Central memory CD8-positive, alpha-beta T cell (primary cell): ENCODE measurements at regions not wholly inside any gene's neighbourhood (a gene's known extent, or its start where the extent isn't known, plus 50 kb on each side); places are given as distances from the start of the nearest gene placed in this dataset.
"Not testable (repeated sequence)": the region's sequence is repeated elsewhere in the genome, so short reads cannot be mapped to it uniquely, and the experiment has no call there.

Source experiments
- ATAC-seq: fragments of 150-1000 bp; cut with Tn5 transposase; replicated peaks from 2 replicates; pipeline ENCODE4 v1.10.0; 2022; ENCODE audit warnings: mild to moderate bottlenecking, moderate FRiP score, moderate number of reproducible peaks; ENCODE audit not compliant: poor library complexity, severe bottlenecking; ENCODE audit errors: extremely low read depth
- DNase-seq, 2 donors: peaks; one replicate each; pipeline ENCODE4 v3.0.0; 2021; ENCODE audit warnings: low spot score in 2 of 2
- H3K27ac Mint-ChIP-seq: one replicate; pipeline ENCODE4 v1.8.0; 2022; ENCODE audit warnings: low read depth, mild to moderate bottlenecking, moderate library complexity, mixed read lengths
- H3K27me3 Mint-ChIP-seq: one replicate; pipeline ENCODE4 v1.8.0; 2022; ENCODE audit warnings: mixed read lengths
- H3K36me3 Mint-ChIP-seq: one replicate; pipeline ENCODE4 v1.8.0; 2022; ENCODE audit warnings: mild to moderate bottlenecking, moderate library complexity, mixed read lengths; ENCODE audit not compliant: insufficient read depth
- H3K4me1 Mint-ChIP-seq: one replicate; pipeline ENCODE4 v1.8.0; 2022; ENCODE audit warnings: mixed read lengths
- H3K4me3 Mint-ChIP-seq: one replicate; pipeline ENCODE4 v1.8.0; 2022; ENCODE audit warnings: mild to moderate bottlenecking, moderate library complexity, mixed read lengths
- H3K9me3 Mint-ChIP-seq: one replicate; pipeline ENCODE4 v1.8.0; 2022; ENCODE audit warnings: mixed read lengths

GRCh38 chr13:44843403-44843802 is 145.9 kb downstream of the NUFIP1 start:
- Mint-ChIP-seq H3K27ac (no peak overlapping the region), H3K36me3 (no peaks in the 10 kb centered on the region), H3K27me3 (peaks cover 18% of the 10 kb centered on the region), H3K4me1 (no peaks in the 10 kb centered on the region), H3K4me3 (no peak overlapping the region), H3K9me3 (no peaks in the 10 kb centered on the region)
- DNase-seq (no peak), ATAC-seq (no peak)

- H3K27me3 Mint-ChIP-seq: peaks cover 6% of the 10 kb centered on the region
- no peak overlapping the region for H3K4me3 Mint-ChIP-seq
- no peak for ATAC-seq
- no peak for DNase-seq
- H3K36me3 Mint-ChIP-seq: no peaks in the 10 kb centered on the region
- H3K9me3 Mint-ChIP-seq: no peaks in the 10 kb centered on the region
- no peaks in the 10 kb centered on the region for H3K4me1 Mint-ChIP-seq
- H3K27ac Mint-ChIP-seq: no peak overlapping the region
These were observed 147.1 kb downstream of the NUFIP1 start for GRCh38 chr13:44842158-44842557.

GRCh38 chr13:44840131-44840530 is 149.1 kb downstream of the NUFIP1 start:
- no peaks in the 10 kb centered on the region for H3K4me1 Mint-ChIP-seq
- H3K9me3 Mint-ChIP-seq: no peaks in the 10 kb centered on the region
- no peak for DNase-seq
- no peaks in the 10 kb centered on the region for H3K36me3 Mint-ChIP-seq
- no peak for ATAC-seq
- no peaks in the 10 kb centered on the region for H3K27me3 Mint-ChIP-seq
- H3K4me3 Mint-ChIP-seq: no peak overlapping the region
- no peak overlapping the region for H3K27ac Mint-ChIP-seq

- H3K9me3 Mint-ChIP-seq: no peaks in the 10 kb centered on the region
- no peaks in the 10 kb centered on the region for H3K4me1 Mint-ChIP-seq
- no peak overlapping the region for H3K4me3 Mint-ChIP-seq
- ATAC-seq (no peak), DNase-seq (no peak)
- H3K27me3 Mint-ChIP-seq: no peaks in the 10 kb centered on the region
- H3K27ac Mint-ChIP-seq: no peak overlapping the region
- H3K36me3 Mint-ChIP-seq: no peaks in the 10 kb centered on the region
These were observed 152.0 kb downstream of the NUFIP1 start for GRCh38 chr13:44837250-44837649.

GRCh38 chr13:44834404-44834803 is 154.9 kb downstream of the NUFIP1 start:
- Mint-ChIP-seq H3K4me3 (no peak overlapping the region), H3K27me3 (no peaks in the 10 kb centered on the region), H3K9me3 (no peaks in the 10 kb centered on the region), H3K27ac (no peak overlapping the region), H3K4me1 (no peaks in the 10 kb centered on the region), H3K36me3 (no peaks in the 10 kb centered on the region)
- no peak for ATAC-seq
- DNase-seq: no peak

GRCh38 chr13:44833626-44834025 is 155.6 kb downstream of the NUFIP1 start:
- Mint-ChIP-seq H3K9me3 (no peaks in the 10 kb centered on the region), H3K27ac (no peak overlapping the region), H3K4me3 (no peak overlapping the region), H3K36me3 (no peaks in the 10 kb centered on the region), H3K27me3 (no peaks in the 10 kb centered on the region), H3K4me1 (no peaks in the 10 kb centered on the region)
- DNase-seq (no peak), ATAC-seq (no peak)

- Mint-ChIP-seq H3K27me3 (no peaks in the 10 kb centered on the region), H3K36me3 (no peaks in the 10 kb centered on the region), H3K4me3 (no peak overlapping the region), H3K9me3 (no peaks in the 10 kb centered on the region), H3K27ac (no peak overlapping the region), H3K4me1 (no peaks in the 10 kb centered on the region)
- DNase-seq (no peak), ATAC-seq (no peak)
These were observed 156.1 kb downstream of the NUFIP1 start for GRCh38 chr13:44833139-44833538.

GRCh38 chr13:44826591-44827350 is 162.5 kb downstream of the NUFIP1 start:
- Mint-ChIP-seq H3K9me3 (no peaks in the 10 kb centered on the region), H3K4me1 (no peaks in the 10 kb centered on the region), H3K27me3 (peaks cover 10% of the 10 kb centered on the region), H3K36me3 (no peaks in the 10 kb centered on the region), H3K27ac (no peak overlapping the region), H3K4me3 (no peak overlapping the region)
- ATAC-seq (no peak), DNase-seq (no peak)

GRCh38 chr13:44825953-44826352 is 163.3 kb downstream of the NUFIP1 start:
- Mint-ChIP-seq H3K9me3 (no peaks in the 10 kb centered on the region), H3K27ac (no peak overlapping the region), H3K36me3 (no peaks in the 10 kb centered on the region), H3K27me3 (peaks cover 10% of the 10 kb centered on the region), H3K4me1 (no peaks in the 10 kb centered on the region), H3K4me3 (no peak overlapping the region)
- DNase-seq (no peak), ATAC-seq (no peak)

- H3K27ac Mint-ChIP-seq, H3K9me3 Mint-ChIP-seq, H3K36me3 Mint-ChIP-seq, H3K4me1 Mint-ChIP-seq, H3K4me3 Mint-ChIP-seq, DNase-seq, ATAC-seq: not testable (repeated sequence)
- peaks cover 11% of the 10 kb centered on the region for H3K27me3 Mint-ChIP-seq
These were observed 165.7 kb downstream of the NUFIP1 start for GRCh38 chr13:44823555-44823954.

- H3K9me3 Mint-ChIP-seq: no peaks in the 10 kb centered on the region
- H3K4me1 Mint-ChIP-seq: no peaks in the 10 kb centered on the region
- no peaks in the 10 kb centered on the region for H3K36me3 Mint-ChIP-seq
- H3K27me3 Mint-ChIP-seq: peaks cover 24% of the 10 kb centered on the region
- ATAC-seq: no peak
- H3K27ac Mint-ChIP-seq: no peak overlapping the region
- no peak for DNase-seq
- H3K4me3 Mint-ChIP-seq: no peak overlapping the region
These were observed 167.0 kb downstream of the NUFIP1 start for GRCh38 chr13:44822291-44822690.

GRCh38 chr13:44819772-44820171 is 169.5 kb downstream of the NUFIP1 start:
- H3K27ac Mint-ChIP-seq: no peak overlapping the region
- no peak for ATAC-seq

GRCh38 chr13:44819245-44819644 is 170.0 kb downstream of the NUFIP1 start:
- no peaks in the 10 kb centered on the region for H3K4me1 Mint-ChIP-seq
- no peak overlapping the region for H3K27ac Mint-ChIP-seq
- H3K9me3 Mint-ChIP-seq: no peaks in the 10 kb centered on the region
- ATAC-seq (no peak), DNase-seq (no peak)
- no peaks in the 10 kb centered on the region for H3K36me3 Mint-ChIP-seq
- no peak overlapping the region for H3K4me3 Mint-ChIP-seq
- H3K27me3 Mint-ChIP-seq: peaks cover 30% of the 10 kb centered on the region

More at GRCh38 chr13:44819772-44820171, 169.5 kb downstream of the NUFIP1 start:
- Mint-ChIP-seq H3K4me3 (no peak overlapping the region), H3K36me3 (no peaks in the 10 kb centered on the region), H3K27me3 (peaks cover 35% of the 10 kb centered on the region), H3K9me3 (no peaks in the 10 kb centered on the region), H3K4me1 (no peaks in the 10 kb centered on the region)
- DNase-seq: no peak
